IPS-NIHi11 (cell line): ENCODE measurements at regions not wholly inside any gene's neighbourhood (a gene's known extent, or its start where the extent isn't known, plus 50 kb on each side); places are given as distances from the start of the nearest gene placed in this dataset.
"Not testable (repeated sequence)": the region's sequence is repeated elsewhere in the genome, so short reads cannot be mapped to it uniquely, and the experiment has no call there.

ENCODE experiments used
- DNase-seq: peaks from one replicate; pipeline ENCODE4 v3.0.0; 2012; ENCODE audit warnings: mixed read lengths, low spot score

DNA sequence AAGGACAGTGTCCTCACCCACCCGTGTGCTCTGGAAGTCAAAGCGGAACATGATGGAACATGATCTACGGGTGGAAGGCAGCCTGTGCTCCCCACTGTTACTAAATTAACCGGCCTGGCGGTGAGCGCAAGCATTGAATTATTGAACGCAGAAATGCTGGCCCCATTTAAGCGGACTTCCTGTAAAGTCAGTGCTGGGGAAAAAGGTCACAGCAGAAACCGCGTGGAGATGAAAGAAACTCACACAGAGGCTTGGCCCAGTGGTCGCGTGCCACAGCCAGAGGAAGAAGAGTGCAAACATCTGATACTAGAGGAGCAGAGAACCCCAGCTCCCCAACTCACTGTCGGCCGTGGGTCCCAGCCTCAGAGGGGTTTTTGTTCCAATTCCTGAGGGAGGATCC lies 321.2 kb downstream of the ADGRD1 start:
- DNase-seq = no peak

DNA sequence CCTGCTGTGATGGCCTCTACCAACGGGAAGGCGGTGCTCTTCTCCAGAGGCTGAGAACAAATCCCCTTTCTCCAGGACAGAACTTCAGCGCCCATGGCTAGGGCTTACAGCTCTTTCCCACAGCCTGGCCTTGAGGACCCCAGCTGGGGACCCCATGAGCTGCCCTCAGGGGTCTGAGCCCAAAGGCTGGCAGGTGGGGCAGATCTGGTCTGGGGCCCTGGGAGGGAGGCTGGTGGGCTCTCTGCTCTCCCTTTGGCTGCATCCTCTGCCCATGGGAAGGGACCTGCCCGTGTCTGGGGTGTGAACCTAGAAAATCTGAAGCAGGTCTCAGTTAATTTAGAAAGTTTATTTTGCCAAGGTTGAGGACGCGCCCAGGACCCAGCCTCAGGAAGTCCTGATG lies 322.1 kb downstream of the ADGRD1 start:
- DNase-seq = no peak

DNA sequence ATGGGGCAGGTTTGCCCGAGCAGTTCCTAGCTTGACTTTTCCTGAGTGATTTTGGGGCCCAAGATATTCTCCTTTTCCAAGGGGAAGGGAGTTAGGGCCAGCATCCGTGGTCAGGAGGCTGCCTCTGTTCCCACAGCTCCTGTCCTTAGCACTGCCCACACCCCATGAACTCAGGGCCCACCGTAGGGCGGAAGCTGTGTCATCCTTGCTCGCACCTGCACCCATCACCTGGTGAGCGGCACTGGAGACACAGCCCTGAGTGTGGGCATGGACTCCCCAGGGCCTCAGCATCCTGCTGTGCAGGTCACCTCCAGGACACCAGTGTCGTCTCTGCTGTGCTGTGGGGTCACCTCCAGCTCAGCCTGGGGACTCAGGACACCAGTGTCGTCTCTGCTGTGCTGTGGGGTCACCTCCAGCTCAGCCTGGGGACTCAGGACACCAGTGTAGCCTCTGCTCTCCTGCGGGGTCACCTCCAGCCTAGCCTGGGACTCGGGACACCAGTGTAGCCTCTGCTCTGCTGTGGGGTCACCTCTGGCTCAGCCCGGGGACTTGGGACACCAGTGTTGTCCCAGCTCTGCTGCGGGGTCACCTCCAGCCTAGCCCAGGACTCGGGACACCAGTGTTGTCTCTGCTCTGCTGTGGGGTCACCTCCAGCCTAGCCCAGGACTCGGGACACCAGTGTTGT lies 322.9 kb downstream of the ADGRD1 start:
- DNase-seq = no peak

DNA sequence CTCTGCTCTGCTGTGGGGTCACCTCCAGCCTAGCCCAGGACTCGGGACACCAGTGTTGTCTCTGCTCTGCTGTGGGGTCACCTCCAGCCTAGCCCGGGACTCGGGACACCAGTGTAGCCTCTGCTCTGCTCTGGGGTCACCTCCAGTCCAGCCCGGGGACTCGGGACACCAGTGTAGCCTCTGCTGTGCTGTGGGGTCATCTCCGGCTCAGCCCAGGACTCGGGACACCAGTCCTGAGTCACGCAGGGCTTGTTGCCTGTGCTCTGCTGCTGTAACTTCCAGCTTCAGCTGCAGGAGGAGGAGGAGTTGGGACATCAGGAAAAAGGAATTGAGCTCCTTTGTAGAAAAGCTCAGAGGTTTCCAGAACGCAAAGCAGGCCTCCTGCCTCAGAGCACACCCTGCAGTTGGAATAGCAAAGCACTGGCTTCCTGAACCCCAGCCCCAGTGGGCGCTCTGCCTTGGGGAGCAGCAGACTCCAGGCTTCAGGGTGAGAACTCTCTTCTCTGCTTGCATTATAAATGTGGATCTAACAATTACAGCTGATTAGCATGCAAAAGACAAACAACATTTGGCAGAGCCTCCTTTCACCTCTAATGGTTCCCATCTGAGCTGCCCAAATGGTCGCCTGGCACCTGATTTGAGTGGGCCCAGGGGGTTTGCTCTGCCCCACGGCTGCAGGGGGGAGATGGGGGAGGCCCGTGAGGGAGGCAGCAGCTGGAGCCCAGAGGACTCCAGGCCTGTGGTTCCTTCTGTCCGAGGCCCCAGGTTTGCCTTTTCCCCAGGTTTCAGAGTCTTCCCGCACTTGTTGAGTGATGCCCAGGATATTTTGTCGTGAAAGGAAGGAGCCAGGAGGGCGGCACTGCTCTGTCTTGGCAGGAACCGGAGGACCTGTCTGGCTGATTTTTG lies 323.7 kb downstream of the ADGRD1 start:
- not testable (repeated sequence) for DNase-seq

DNA sequence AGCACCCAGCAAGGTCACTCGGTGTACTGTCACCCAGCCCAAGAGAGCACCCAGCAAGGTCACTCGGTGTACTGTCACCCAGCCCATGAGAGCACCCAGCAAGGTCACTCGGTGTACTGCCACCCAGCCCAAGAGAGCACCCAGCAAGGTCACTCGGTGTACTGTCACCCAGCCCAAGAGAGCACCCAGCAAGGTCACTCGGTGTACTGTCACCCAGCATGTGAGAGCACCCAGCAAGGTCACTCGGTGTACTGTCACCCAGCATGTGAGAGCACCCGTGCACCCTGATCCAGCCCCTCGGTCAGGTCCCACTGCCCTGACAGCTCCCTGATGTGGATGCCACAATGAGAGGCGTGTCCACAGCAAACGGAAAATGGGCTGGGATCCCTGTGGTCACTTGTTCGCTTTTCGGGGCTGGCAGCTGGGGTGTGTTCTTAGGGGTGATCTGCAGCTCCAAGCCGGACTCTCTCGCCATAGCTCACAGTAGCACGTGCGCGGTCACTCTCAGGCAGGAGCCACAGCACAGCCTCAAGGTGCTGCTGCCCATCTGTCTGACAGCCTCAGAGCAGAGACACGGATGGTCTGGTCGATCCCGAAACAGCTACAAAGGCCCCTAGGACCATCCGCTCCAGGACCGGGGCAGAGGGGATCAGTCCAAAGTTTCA lies 324.9 kb downstream of the ADGRD1 start:
- DNase-seq = not testable (repeated sequence)

DNA sequence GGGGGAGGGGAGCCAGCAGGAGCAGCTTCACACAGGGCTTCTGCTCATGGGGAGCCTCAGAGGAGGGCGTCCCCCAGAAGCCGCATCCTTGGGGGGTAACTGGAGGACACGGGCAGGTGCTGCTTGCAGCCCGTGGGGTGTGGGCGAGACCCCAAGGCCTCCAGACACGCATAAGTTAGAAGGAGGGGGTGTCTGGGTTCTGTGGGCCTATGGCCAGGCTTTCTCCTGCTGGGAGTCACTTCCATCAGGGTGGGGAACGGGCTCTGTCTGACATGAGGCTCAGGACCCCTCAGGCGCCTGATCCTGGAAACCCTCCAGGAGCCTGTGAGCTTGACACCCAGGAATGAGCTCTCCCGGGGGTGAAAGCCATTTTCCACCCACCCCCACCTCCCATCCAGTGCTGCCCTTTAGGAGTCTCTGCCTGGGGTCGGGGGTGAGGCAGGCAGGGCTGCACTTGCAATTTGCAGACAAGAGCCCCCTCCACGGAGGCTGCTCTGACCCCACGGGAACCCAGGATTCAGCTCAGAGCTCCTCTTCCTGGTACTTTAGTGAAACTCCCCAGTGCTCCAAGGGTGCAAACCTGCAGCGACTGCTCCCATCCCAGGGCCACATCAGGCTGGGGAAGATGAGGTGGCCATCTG lies 325.7 kb downstream of the ADGRD1 start:
- DNase-seq = no peak

DNA sequence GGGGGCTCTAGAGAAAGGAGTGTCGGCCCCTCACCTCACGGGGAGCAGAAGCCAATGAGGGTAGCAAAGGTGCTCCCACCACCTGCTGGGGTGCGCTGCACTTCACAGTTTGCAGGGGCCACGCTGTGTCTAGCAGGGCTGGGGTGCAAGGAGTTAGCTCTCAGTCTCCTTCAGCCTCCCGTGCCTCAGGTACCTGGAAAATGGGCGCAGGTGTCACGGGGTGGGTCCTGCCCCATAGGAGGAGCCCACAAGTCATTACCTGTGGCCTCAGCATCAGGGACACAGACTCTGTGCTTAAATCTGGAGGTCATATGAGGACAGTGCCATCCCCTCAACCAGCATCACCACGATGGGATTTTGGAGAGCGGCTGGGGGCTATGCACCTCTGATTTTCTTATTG lies 326.7 kb downstream of the ADGRD1 start:
- no peak for DNase-seq

DNA sequence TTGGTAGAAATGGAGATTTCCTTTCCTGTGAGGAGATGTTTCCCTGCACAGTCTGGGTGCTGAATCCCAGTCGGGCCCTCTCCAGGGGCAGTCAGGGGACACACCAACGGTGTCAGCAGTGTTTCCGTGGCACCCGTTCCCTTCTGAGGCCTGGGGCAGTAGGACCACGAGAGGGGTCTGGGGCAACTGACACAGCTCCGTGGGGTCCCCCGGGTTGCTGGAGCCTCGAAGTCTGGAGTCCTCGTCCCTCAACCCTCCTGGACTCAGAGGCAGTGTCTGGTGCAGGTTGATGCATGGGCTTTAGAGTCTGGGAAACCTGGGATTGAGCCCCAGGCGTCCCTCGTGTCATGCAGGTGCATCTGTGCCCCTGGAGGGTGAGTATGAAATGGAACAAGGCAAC lies 327.3 kb downstream of the ADGRD1 start:
- DNase-seq = no peak

DNA sequence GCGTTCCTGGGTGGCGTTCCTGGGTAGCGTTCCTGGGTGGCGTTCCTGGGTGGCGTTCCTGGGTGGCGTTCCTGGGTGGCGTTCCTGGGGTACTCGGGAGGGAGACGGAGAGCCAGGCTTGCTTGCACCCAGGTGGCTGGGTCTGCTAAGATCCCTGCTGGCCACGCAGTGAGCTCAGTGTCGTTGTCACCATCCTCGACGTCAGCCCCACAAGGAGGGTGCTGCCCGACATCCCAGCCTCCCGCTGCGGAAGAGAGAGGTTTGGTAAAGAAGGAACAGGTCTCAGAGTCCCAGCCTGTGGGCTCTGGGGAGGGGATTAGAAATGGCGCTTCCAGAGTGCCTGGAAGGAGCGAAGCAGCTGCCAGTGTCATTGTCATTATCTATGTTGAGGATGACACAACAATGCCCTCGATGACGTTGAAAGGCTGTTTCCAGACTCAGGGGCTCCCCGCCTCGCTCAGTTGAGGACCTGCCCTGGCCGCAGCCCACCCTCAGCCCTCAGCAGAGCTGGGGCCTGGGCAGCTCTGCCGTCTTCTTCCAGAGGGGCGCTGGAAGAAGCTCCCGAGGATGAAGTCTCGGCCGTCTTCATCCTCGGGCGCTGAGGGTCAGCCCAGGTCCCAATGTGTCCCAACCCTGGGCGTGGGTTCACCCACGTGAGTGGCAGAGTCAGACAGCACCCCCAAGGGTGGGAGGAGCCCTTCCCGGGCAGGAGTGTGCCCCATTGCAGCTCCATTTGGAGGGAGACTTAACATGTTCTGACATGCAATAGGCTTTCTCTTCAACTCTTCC lies 328.8 kb downstream of the ADGRD1 start:
- no peak for DNase-seq

DNA sequence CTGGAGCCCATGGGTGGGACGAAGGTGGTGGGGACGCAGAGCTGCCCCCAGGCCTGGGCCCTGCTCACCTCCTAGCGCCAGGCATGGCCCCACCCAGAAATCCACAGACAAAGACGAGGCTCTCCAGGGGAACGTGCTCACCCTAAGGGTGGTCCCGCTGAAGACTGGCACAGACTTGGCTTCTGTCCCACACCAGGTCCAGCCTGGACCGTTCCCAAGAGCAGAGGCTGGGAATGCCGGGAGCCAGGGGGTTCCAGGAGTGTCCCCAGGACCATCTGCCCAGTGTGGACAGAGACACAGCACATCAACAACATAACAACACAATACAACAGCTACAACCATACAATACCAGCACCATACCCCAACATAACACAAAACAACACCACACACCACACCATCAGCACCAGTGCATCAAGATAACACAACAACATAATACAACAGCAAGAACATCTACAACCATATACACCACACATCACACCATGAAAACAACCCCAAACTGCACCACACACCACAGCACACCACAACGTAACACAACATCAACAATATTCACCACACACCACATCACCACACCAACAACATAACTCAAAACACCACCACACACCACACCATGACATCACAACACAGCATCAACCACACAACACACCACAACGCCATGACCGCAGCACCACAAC lies 329.6 kb downstream of the ADGRD1 start:
- no peak for DNase-seq

DNA sequence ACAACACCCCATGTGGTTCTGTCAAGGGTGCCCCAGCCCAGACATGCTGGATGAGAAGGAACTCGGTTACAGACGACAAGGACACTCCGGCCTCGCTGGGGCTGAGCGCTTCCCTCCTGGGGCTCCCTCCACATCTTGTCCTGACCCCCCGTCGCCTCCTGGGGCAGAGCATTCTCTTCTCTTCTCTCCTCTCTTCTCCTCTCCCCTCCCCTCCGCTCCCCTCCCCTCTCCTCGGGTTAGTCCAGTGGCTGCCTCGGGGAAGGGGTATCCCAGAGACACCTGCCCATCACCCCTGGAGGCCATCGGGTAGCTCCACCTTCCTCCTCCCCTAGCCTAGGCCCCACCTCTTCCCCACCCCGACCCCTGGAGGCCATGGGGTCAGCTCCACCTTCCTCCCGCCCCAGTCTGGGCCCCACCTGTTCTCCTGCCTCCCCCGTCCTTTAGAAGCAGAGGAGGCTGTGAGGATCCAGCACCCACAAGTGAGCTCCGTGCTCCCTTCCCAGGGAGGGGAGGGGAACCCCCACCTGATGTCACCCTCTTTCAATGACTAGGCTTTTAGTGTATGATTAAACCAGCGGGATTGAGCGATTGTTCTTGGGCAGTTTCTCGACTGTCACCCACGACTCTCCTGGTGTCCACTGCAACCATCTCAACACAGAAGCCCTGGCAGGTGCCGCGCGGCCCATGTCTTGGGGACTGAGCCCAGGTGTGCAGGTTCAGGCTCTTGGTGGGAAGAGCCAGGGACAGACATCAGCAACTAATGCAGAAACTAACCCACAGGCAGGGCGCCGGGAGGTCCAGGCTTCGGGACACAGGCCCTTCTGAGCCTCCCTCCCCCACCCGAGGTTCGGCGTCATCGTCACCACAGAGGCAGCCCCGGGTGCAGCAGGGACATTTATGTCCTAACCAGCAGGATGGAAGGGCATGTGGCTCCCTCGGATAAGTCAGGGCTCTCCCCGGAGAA lies 330.4 kb downstream of the ADGRD1 start:
- peak; percentile 66 for DNase-seq

DNA sequence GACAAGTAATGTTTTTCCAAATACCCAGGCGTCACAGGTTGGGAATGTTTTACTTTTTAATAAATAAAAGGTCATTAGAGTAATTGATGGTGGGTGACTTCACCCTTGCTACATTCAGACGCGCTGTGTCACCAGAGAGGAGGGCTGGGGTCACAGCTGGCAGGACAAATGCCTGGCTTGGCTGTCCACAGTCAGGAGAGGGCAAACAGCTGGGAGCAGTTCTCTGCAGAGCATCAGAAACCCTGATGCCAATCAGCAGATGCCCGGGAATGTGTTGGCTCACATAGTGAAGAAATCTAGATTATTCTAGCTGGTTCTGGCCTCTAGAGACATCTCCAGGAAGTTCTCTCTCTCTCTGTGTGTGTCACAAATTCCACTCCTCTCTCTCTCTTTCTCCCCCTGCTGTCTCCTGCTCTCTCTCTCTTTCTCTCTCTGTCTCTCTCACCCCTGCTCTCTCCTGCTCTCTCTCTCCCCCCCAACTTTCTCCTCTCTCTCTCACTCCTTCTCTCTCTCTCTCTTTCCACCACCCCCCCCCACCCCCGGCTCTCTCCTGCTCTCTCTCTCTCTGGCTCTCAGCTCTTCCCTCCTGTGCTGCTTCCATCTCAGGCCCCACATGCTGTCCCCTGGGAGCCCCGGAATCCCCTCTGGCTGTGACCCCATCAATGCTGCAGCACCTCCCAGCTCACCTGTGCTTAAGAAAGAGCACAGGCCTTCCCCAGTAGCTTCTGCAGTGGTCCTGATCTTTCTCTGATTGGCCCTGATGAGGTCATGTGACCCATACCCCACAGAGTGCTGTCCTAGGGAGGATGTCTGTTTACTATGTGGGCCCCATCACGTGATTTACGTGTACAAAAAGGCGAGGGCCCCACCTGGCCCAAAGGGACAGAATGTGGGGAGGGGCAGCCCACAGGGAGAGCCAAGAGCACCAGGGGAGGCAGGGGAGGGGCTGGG lies 331.5 kb downstream of the ADGRD1 start:
- not testable (repeated sequence) for DNase-seq

DNA sequence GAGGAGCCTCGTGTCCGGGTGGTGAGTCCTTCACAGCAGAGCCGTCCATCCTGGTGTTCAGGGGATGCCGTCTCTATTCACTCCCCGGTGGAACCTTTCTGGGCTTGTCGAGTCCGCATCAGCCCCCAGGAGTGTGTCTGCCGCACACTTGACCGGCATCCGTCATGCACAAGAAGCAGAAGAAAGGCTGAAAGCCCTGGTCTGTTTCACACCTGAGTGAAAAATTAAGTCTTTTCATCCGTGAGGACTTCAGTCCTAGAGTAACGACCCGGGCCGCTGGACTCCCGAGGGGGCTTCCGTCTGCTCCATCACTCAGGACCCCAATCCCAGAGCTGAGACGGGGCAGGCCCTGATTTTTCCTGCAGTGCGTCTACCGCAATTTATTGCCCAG lies 332.2 kb downstream of the ADGRD1 start:
- DNase-seq = not testable (repeated sequence)

DNA sequence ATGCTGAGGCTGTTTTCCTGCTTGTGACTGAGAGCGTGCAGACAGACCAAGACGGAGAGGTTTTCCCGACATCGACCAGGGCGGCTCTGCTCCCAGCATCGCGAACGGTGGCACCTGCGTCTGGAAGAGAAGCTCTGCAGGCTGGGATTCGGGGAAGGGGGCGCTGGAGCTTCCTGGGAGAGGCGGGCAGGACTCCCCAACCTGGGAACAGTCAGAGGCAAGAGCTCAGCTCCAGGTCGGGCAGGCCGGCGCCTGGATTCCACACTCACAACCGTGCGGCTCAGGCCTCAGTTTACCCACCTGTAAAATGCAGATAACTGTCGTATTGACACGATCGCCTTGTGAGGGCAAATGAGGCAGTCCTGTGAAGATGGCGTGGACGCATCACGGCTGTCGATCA lies 332.6 kb downstream of the ADGRD1 start:
- not testable (repeated sequence) for DNase-seq

DNA sequence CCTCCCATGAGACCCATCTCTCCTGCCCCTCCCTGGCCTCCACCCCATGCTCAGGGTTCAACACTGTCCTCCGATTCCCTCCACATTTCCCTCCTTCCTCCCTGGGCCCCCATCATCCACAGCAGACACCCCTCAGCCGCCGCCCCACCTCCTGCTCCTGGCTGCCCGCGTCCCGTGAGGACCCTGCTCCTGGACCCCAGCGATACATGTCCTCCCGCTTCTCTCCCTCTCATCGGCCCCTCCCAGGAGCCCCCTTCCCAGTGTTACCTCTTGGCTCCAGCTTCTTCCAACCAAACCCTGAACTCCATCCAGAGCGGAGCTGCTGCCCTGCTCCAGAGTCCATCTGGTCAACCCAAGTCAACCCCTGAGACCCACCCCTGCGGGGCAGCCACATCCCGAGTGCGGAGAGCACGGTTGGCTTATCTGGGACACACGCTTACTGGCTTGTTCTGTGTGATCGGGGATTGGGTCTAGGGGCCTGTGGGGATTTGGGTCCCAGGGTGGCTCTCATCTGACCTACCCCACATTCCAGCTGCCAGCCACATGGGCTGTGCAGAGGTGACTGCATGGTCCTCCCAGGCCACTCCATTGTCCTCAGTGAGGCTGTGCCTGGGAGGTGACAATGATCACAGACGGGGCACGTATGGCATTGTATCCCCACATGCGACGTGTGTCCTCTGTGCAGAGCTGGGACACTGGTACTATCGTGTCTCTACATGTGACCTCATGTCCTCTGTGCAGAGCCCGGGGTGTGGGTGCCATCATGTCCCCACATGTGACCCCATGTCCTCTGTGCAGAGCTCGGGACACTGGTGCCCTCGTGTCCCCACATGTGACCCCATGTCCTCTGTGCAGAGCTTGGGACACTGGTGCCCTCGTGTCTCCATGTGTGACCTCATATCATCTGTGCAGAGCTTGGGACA lies 333.6 kb downstream of the ADGRD1 start:
- DNase-seq = no peak

DNA sequence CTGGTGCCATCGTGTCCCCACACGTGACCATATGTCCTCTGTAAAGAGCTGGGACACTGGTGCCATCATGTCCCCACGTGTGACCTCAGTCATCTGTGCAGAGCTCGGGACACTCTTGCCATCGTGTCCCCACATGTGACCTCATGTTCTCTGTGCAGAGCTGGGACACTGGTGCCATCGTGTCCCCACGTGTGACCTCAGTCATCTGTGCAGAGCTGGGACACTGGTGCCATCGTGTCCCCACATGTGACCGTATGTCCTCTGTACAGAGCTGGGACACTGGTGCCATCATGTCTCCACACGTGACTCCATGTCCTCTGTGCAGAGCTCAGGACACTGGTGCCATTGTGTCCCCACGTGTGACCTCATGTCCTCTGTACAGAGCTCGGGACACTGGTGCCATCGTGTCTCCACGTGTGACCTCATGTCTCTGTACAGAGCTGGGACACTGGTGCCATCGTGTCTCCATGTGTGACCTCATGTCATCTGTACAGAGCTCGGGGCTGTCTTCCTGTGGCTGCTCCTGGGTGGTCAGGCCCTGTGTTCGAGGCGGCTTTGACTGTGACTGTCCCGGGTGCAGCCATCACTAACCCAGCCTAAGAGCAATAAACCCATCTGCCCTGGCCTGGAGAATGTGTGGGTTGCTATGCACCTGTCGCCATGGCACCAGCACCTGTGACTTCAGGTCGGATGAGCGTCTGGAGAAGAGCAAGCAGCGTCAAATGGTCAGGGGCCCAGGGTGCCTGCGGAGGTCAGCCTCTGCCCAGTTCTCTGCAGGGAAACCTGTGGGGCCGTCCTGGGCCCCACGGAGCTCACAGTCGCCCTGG lies 334.4 kb downstream of the ADGRD1 start:
- no peak for DNase-seq
